Activated B cell treated with CpG ODN at 0.5 μM for 24 hours (primary cell): ENCODE measurements at regions not wholly inside any gene's neighbourhood (a gene's known extent, or its start where the extent isn't known, plus 50 kb on each side); places are given as distances from the start of the nearest gene placed in this dataset.

Experiments
- ATAC-seq: fragments of 200-7000 bp; cut with Tn5 transposase; one replicate; pipeline ENCODE4 v1.10.0; 2021; ENCODE audit warnings: low read depth, mild to moderate bottlenecking, moderate library complexity
- CTCF ChIA-PET: fragments of 350-600 bp; sonication (Branson Sonifier 250); formaldehyde crosslinking; loops from one replicate; lab custom pipeline; 2021; ENCODE audit warnings: antibody characterized with exemption; lab: Charles Lee
- POLR2A ChIA-PET: fragments of 350-600 bp; sonication (Branson Sonifier 250); formaldehyde crosslinking; loops from one replicate; lab custom pipeline; 2021; ENCODE audit warnings: antibody characterized with exemption; lab: Charles Lee
- DNase-seq: peaks from one replicate; pipeline ENCODE4 v3.0.0; 2022
- H3K27ac Mint-ChIP-seq: one replicate; pipeline ENCODE4 v1.8.0; 2020; ENCODE audit warnings: mixed read lengths
- H3K27me3 Mint-ChIP-seq: one replicate; pipeline ENCODE4 v1.8.0; 2021; ENCODE audit warnings: mixed read lengths
- H3K36me3 Mint-ChIP-seq: one replicate; pipeline ENCODE4 v1.8.0; 2021; ENCODE audit warnings: low read depth, mixed read lengths
- H3K4me1 Mint-ChIP-seq: one replicate; pipeline ENCODE4 v1.8.0; 2021; ENCODE audit warnings: mixed read lengths
- H3K4me3 Mint-ChIP-seq: one replicate; pipeline ENCODE4 v1.8.0; 2020; ENCODE audit warnings: mild to moderate bottlenecking, mixed read lengths
- H3K9me3 Mint-ChIP-seq: one replicate; pipeline ENCODE4 v1.8.0; 2020; ENCODE audit warnings: mixed read lengths
- CTCF ChIP-seq: fragments of 200-600 bp; IDR thresholded peaks from one replicate; pipeline ENCODE4 v1.8.0; 2022; ENCODE audit warnings: antibody characterized with exemption, mild to moderate bottlenecking
- intact Hi-C: fragments of 100-400 bp; cut with micrococcal nuclease; formaldehyde crosslinking; loops from one replicate; pipeline ENCODE4 v1.15.1; 2024

GRCh38 chr5:68652534-68652965, 437.0 kb downstream of the PIK3R1 start:
- intact Hi-C loops: no loop called here
- Mint-ChIP-seq H3K4me1 (no peaks in the 10 kb centered on the region), H3K27me3 (no peaks in the 10 kb centered on the region), H3K27ac (no peak overlapping the region), H3K36me3 (no peaks in the 10 kb centered on the region), H3K4me3 (no peak overlapping the region), H3K9me3 (no peaks in the 10 kb centered on the region)
- ChIA-PET CTCF (no interaction called here), POLR2A (no interaction called here)
- TF ChIP-seq CTCF: no peak
- DNase-seq (no peak), ATAC-seq (no peak)

- H3K27ac Mint-ChIP-seq: no peak overlapping the region
- no peaks in the 10 kb centered on the region for H3K27me3 Mint-ChIP-seq
- no peak for TF ChIP-seq CTCF
- no peaks in the 10 kb centered on the region for H3K36me3 Mint-ChIP-seq
- H3K4me3 Mint-ChIP-seq: no peak overlapping the region
- ATAC-seq (no peak), DNase-seq (no peak)
- H3K4me1 Mint-ChIP-seq: no peaks in the 10 kb centered on the region
- no peaks in the 10 kb centered on the region for H3K9me3 Mint-ChIP-seq
- POLR2A ChIA-PET: no interaction called here
- intact Hi-C loops: no loop called here
- CTCF ChIA-PET: no interaction called here
Observed at GRCh38 chr5:68653471-68653870, 437.9 kb downstream of the PIK3R1 start.

GRCh38 chr5:68657055-68657961, 436.5 kb upstream of the SLC30A5 start:
- ATAC-seq: no peak
- ChIA-PET POLR2A (no interaction called here), CTCF (no interaction called here)
- TF ChIP-seq CTCF: no peak
- Mint-ChIP-seq H3K9me3 (no peaks in the 10 kb centered on the region), H3K4me3 (no peak overlapping the region), H3K27ac (no peak overlapping the region), H3K27me3 (no peaks in the 10 kb centered on the region), H3K36me3 (no peaks in the 10 kb centered on the region), H3K4me1 (no peaks in the 10 kb centered on the region)
- no peak for DNase-seq
- intact Hi-C loops: no loop called here

GRCh38 chr5:68658810-68659372, 434.9 kb upstream of the SLC30A5 start:
- POLR2A ChIA-PET: no interaction called here
- no peak for TF ChIP-seq CTCF
- Mint-ChIP-seq H3K9me3 (no peaks in the 10 kb centered on the region), H3K4me3 (no peak overlapping the region), H3K27me3 (no peaks in the 10 kb centered on the region), H3K36me3 (no peaks in the 10 kb centered on the region), H3K27ac (no peak overlapping the region), H3K4me1 (no peaks in the 10 kb centered on the region)
- ATAC-seq (no peak), DNase-seq (no peak)
- intact Hi-C loops: no loop called here
- CTCF ChIA-PET: no interaction called here

- POLR2A ChIA-PET: no interaction called here
- Mint-ChIP-seq H3K36me3 (no peaks in the 10 kb centered on the region), H3K27ac (no peak overlapping the region), H3K4me1 (no peaks in the 10 kb centered on the region), H3K27me3 (no peaks in the 10 kb centered on the region), H3K9me3 (no peaks in the 10 kb centered on the region), H3K4me3 (no peak overlapping the region)
- no peak for TF ChIP-seq CTCF
- intact Hi-C loops: no loop called here
- CTCF ChIA-PET: no interaction called here
- no peak for DNase-seq
- ATAC-seq: no peak
Observed at GRCh38 chr5:68659881-68660280, 433.9 kb upstream of the SLC30A5 start.
